SK-N-SH treated with all-trans-retinoic acid at 6 μM for 48 hours (cell line): ENCODE measurements at regions not wholly inside any gene's neighbourhood (a gene's known extent, or its start where the extent isn't known, plus 50 kb on each side); places are given as distances from the start of the nearest gene placed in this dataset.

Experiments
- ARNTL ChIP-seq: fragments of 450-650 bp; formaldehyde crosslinking; IDR thresholded peaks from 2 replicates; pipeline ENCODE4 v1.5.0; 2020; ENCODE audit warnings: low read depth, mild to moderate bottlenecking, moderate library complexity, borderline replicate concordance
- BACH2 ChIP-seq: fragments of 250-450 bp; sonication (Bioruptor Pico); IDR thresholded peaks from 2 replicates; pipeline ENCODE4 v1.9.0; 2021; ENCODE audit warnings: mild to moderate bottlenecking, borderline replicate concordance
- CSRNP3 ChIP-seq: fragments of 250-450 bp; sonication (Bioruptor Pico); IDR thresholded peaks from 2 replicates; pipeline ENCODE4 v1.5.1; 2021; ENCODE audit warnings: mild to moderate bottlenecking, moderate library complexity
- GLIS3 ChIP-seq: fragments of 250-450 bp; sonication (Bioruptor Pico); IDR thresholded peaks from 2 replicates; pipeline ENCODE4 v1.5.0; 2020; ENCODE audit warnings: mild to moderate bottlenecking, moderate library complexity
- PATZ1 ChIP-seq: fragments of 250-450 bp; sonication (Bioruptor Pico); IDR thresholded peaks from 2 replicates; pipeline ENCODE4 v1.8.0; 2020; ENCODE audit warnings: mild to moderate bottlenecking, moderate library complexity, borderline replicate concordance
- PPARA ChIP-seq: fragments of 250-450 bp; sonication (Bioruptor Pico); IDR thresholded peaks from 2 replicates; pipeline ENCODE4 v1.5.0; 2020; ENCODE audit warnings: mild to moderate bottlenecking, borderline replicate concordance
- SNAI2 ChIP-seq: fragments of 250-450 bp; sonication (Bioruptor Pico); IDR thresholded peaks from 2 replicates; pipeline ENCODE4 v1.5.0; 2020; ENCODE audit warnings: mild to moderate bottlenecking, moderate library complexity
- TSHZ2 ChIP-seq: fragments of 250-450 bp; sonication (Bioruptor Pico); IDR thresholded peaks from 2 replicates; pipeline ENCODE4 v1.5.0; 2020; ENCODE audit warnings: mild to moderate bottlenecking, moderate library complexity
- ZFP3 ChIP-seq: fragments of 250-450 bp; sonication (Bioruptor Pico); IDR thresholded peaks from 2 replicates; pipeline ENCODE4 v1.5.0; 2020; ENCODE audit warnings: mild to moderate bottlenecking, moderate library complexity
- ZNF565 ChIP-seq: fragments of 450-650 bp; formaldehyde crosslinking; conservative IDR thresholded peaks from 2 replicates; pipeline ENCODE4 v1.5.0; 2020; ENCODE audit warnings: low read depth, mild to moderate bottlenecking, moderate library complexity
- ZNF8 ChIP-seq: fragments of 450-650 bp; formaldehyde crosslinking; IDR thresholded peaks from 2 replicates; pipeline ENCODE4 v1.5.0; 2020; ENCODE audit warnings: mild to moderate bottlenecking, moderate library complexity

- TF ChIP-seq ZNF8 (CRISPR knock-in tag) (no peak), PATZ1 (CRISPR knock-in tag) (no peak), TSHZ2 (CRISPR knock-in tag) (no peak), BACH2 (CRISPR knock-in tag) (no peak), ZFP3 (CRISPR knock-in tag) (no peak), GLIS3 (CRISPR knock-in tag) (no peak), SNAI2 (CRISPR knock-in tag) (no peak), PPARA (CRISPR knock-in tag) (no peak), ZNF565 (CRISPR knock-in tag) (no peak), CSRNP3 (CRISPR knock-in tag) (no peak), ARNTL (no peak)
These were observed 700.1 kb downstream of the RNF144B start for GRCh38 chr6:19087296-19087695.
